ENCODE measurements at regions not wholly inside any gene's neighbourhood (a gene's known extent, or its start where the extent isn't known, plus 50 kb on each side); places are given as distances from the start of the nearest gene placed in this dataset.

- H3K36me3 ChIP-seq (ENCODE audit: low read depth): no peaks in the 10 kb centered on the region
- DNase-seq: peak; percentile 2
- no peaks in the 10 kb centered on the region for H4K20me1 ChIP-seq (ENCODE audit: insufficient read depth)
- H3K4me1 ChIP-seq (ENCODE audit: insufficient read depth): peaks cover 12% of the 10 kb centered on the region
- peaks cover 12% of the 10 kb centered on the region; the same call in 1 of the 2 replicates for H3F3A ChIP-seq (ENCODE audit: insufficient read depth)
- no peak overlapping the region for H3K27ac ChIP-seq
- in situ Hi-C loops (cut with MboI): no loop called here
- no peaks in the 10 kb centered on the region for H3K79me2 ChIP-seq (ENCODE audit: insufficient read depth)
- no peaks in the 10 kb centered on the region; the same call in 1 of the 2 replicates for H3K9me2 ChIP-seq (ENCODE audit: insufficient read depth)
- H3K9ac ChIP-seq: no peak overlapping the region
- H3K4me2 ChIP-seq (ENCODE audit: unreplicated experiment): no peak overlapping the region
- H2AFZ ChIP-seq: no peak overlapping the region
- H3K9me3 ChIP-seq (ENCODE audit: low read depth): peaks cover 4% of the 10 kb centered on the region
- no peaks in the 10 kb centered on the region for H3K27me3 ChIP-seq (replicated peaks; ENCODE audit: insufficient read depth)
- no peak overlapping the region for H3K4me3 ChIP-seq
- no peak for TF ChIP-seq EZH2phosphoT487 (IDR thresholded peaks at IDR 0.05; ENCODE audit: insufficient read depth, low read depth)
- TF ChIP-seq EZH2 (IDR thresholded peaks at IDR 0.05; ENCODE audit: insufficient read depth, poor library complexity, severe bottlenecking): no peak
These were observed 797.9 kb upstream of the INTU start for GRCh38 chr4:126834854-126835253.

DNA sequence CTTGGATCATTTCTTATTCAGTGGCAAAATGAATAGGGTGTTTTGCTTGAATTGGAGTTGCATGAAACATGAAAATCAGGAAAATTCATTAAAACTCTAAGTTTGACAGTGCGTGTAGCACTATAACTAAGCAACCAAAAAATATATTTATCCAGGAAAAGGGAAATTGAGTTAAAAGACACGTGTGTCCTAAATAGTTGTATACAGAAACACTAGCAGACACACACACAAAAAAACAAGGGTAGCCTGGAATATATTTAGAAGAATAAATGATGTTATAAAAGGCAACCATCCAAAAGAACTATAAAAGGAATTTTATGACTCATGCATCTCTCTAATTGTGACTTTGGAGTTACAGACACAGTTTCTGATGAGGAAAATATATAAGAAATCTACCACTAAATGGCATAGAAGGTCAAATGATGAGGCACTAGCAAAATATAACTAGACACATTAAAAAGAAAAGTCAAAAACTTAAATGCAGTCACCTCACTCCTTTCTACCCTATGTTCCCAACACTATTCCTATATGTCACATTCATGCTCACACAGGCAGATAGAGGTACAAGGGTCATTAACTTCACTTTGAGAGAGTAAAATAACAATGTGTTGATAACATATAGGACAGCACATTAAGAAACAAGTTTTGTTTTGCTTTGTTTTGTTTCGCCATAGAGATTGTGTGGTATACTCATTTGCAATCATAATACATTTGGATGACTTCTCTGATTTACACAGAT is 793.6 kb upstream of the INTU start:
- Histone ChIP-seq H3K4me2 (ENCODE audit: unreplicated experiment) (peak overlapping the region; percentile 43), H3K9ac (peak overlapping the region; percentile 32; the same call in 1 of the 2 replicates), H3K9me3 (ENCODE audit: low read depth) (no peaks in the 10 kb centered on the region), H3K9me2 (ENCODE audit: insufficient read depth) (no peaks in the 10 kb centered on the region; the same call in 1 of the 2 replicates), H3K27ac (peak overlapping the region; percentile 34), H3K27me3 (replicated peaks; ENCODE audit: insufficient read depth) (no peaks in the 10 kb centered on the region), H3K4me1 (ENCODE audit: insufficient read depth) (peaks cover 12% of the 10 kb centered on the region), H4K20me1 (ENCODE audit: insufficient read depth) (no peaks in the 10 kb centered on the region), H3F3A (ENCODE audit: insufficient read depth) (peaks cover 12% of the 10 kb centered on the region; the same call in 1 of the 2 replicates), H3K4me3 (no peak overlapping the region), H2AFZ (no peak overlapping the region), H3K79me2 (ENCODE audit: insufficient read depth) (no peaks in the 10 kb centered on the region), H3K36me3 (ENCODE audit: low read depth) (no peaks in the 10 kb centered on the region)
- DNase-seq: peak; percentile 78
- in situ Hi-C loops (cut with MboI): no loop called here
- 18 to 24% methylated on average over 3 of the region's 3 CpGs for WGBS, 2 experiments (ENCODE audit: low coverage in 1 of 2, low lambda C conversion rate in 2 of 2, missing lambda C conversion rate in 2 of 2)
- no peak for TF ChIP-seq EZH2 (IDR thresholded peaks at IDR 0.05; ENCODE audit: insufficient read depth, poor library complexity, severe bottlenecking)
- TF ChIP-seq EZH2phosphoT487 (IDR thresholded peaks at IDR 0.05; ENCODE audit: insufficient read depth, low read depth): no peak

DNA sequence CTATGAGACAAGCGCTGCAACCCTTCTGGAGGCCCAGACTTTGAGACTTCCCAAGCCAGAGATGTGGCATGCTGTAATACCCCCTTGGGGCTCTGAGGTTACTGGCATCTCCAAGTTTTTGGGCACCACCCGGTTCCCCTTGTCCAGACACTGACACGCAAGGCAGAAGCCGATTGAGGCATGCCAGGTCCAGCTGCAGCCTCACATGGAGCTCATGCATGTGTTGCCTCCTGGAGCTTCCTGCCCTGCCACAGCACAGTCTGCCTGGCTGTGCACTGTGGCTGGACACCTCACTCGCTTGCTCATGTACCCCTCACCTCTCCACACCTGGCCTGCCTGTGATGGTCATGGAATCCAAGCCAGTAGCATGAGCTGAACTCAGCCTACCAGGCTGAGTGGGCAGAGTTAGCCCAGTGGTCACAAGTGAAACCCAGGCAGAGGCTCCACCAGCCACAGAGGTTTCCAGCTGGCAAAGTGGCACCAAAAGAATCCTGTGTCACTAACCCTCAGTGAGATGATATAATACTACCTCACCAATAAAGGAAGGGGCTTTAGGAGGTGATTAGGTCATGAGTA is 789.2 kb upstream of the INTU start:
- H4K20me1 ChIP-seq (ENCODE audit: insufficient read depth): no peaks in the 10 kb centered on the region
- TF ChIP-seq EZH2 (IDR thresholded peaks at IDR 0.05; ENCODE audit: insufficient read depth, poor library complexity, severe bottlenecking) (no peak), EZH2phosphoT487 (IDR thresholded peaks at IDR 0.05; ENCODE audit: insufficient read depth, low read depth) (no peak)
- H3K9ac ChIP-seq: no peak overlapping the region
- no peak overlapping the region for H3K4me3 ChIP-seq
- no peaks in the 10 kb centered on the region for H3K79me2 ChIP-seq (ENCODE audit: insufficient read depth)
- H2AFZ ChIP-seq: no peak overlapping the region
- H3K9me3 ChIP-seq (ENCODE audit: low read depth): no peaks in the 10 kb centered on the region
- no peaks in the 10 kb centered on the region for H3K36me3 ChIP-seq (ENCODE audit: low read depth)
- H3K27ac ChIP-seq: no peak overlapping the region
- H3K4me2 ChIP-seq (ENCODE audit: unreplicated experiment): no peak overlapping the region
- H3K27me3 ChIP-seq (replicated peaks; ENCODE audit: insufficient read depth): no peaks in the 10 kb centered on the region
- no peak for DNase-seq
- H3F3A ChIP-seq (ENCODE audit: insufficient read depth): peaks cover 12% of the 10 kb centered on the region; the same call in 1 of the 2 replicates
- WGBS, 2 experiments (ENCODE audit: low coverage in 1 of 2, low lambda C conversion rate in 2 of 2, missing lambda C conversion rate in 2 of 2): 82 to 89% methylated on average over 5 of the region's 5 CpGs
- no peaks in the 10 kb centered on the region for H3K9me2 ChIP-seq (ENCODE audit: insufficient read depth)
- in situ Hi-C loops (cut with MboI): no loop called here
- peaks cover 12% of the 10 kb centered on the region for H3K4me1 ChIP-seq (ENCODE audit: insufficient read depth)

DNA sequence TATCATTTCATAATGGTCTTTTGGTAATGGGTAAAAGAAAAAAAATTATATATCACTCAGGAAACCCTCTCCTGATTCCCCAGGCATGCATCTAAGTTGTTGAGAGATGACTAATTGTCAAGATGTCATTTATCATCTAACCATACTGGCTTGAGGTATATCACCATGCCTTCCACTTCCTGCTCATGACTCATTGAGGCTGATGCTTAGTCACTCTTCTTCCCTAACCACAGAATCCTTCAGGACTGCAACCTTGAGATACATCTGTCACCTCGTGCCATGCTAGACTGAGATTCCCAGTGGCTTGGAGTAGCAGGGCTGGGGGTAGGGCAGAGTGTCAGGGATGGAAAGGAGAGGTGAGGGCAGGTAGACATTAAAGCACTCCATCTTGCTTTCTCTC is 782.5 kb upstream of the INTU start:
- Histone ChIP-seq H3K9ac (no peak overlapping the region), H3K4me1 (ENCODE audit: insufficient read depth) (peaks cover 36% of the 10 kb centered on the region), H3K9me3 (ENCODE audit: low read depth) (no peaks in the 10 kb centered on the region), H3K79me2 (ENCODE audit: insufficient read depth) (no peaks in the 10 kb centered on the region), H3F3A (ENCODE audit: insufficient read depth) (peaks cover 26% of the 10 kb centered on the region), H3K4me3 (no peak overlapping the region), H3K36me3 (ENCODE audit: low read depth) (no peaks in the 10 kb centered on the region), H2AFZ (no peak overlapping the region), H3K27ac (peak overlapping the region; percentile 34), H3K4me2 (ENCODE audit: unreplicated experiment) (peak overlapping the region; percentile 33), H3K27me3 (replicated peaks; ENCODE audit: insufficient read depth) (no peaks in the 10 kb centered on the region), H4K20me1 (ENCODE audit: insufficient read depth) (no peaks in the 10 kb centered on the region), H3K9me2 (ENCODE audit: insufficient read depth) (peaks cover 5% of the 10 kb centered on the region; the same call in 1 of the 2 replicates)
- DNase-seq: peak; percentile 93
- WGBS, 2 experiments (ENCODE audit: low coverage in 1 of 2, low lambda C conversion rate in 2 of 2, missing lambda C conversion rate in 2 of 2): 0% methylated on average over 1 of the region's 1 CpG
- in situ Hi-C loops (cut with MboI): no loop called here
- TF ChIP-seq EZH2phosphoT487 (IDR thresholded peaks at IDR 0.05; ENCODE audit: insufficient read depth, low read depth) (peak; percentile 84), EZH2 (IDR thresholded peaks at IDR 0.05; ENCODE audit: insufficient read depth, poor library complexity, severe bottlenecking) (no peak)

Measured in GM23248 (cell line).